Body of pancreas (tissue), 4 donors: ENCODE measurements at regions not wholly inside any gene's neighbourhood (a gene's known extent, or its start where the extent isn't known, plus 50 kb on each side); places are given as distances from the start of the nearest gene placed in this dataset.
"Not testable (repeated sequence)": the region's sequence is repeated elsewhere in the genome, so short reads cannot be mapped to it uniquely, and the experiment has no call there.

Source experiments
- CTCF ChIP-seq, 7 experiments: fragments of 450-650 bp in 4 of 7; fragments of 200-600 bp in 3 of 7; sonication (generic) in 3 of 7; IDR thresholded peaks; one replicate each; pipeline ENCODE4 v1.5.1; 2016 to 2019; ENCODE audit warnings: antibody characterized with exemption in 7 of 7
- POLR2A ChIP-seq, 3 donors: fragments of 450-650 bp; IDR thresholded peaks; one replicate each; pipeline ENCODE4 v1.6.1; 2016; ENCODE audit warnings: antibody characterized with exemption in 3 of 3, mild to moderate bottlenecking in 2 of 3

- not testable (repeated sequence) for TF ChIP-seq CTCF, POLR2A (IDR thresholded peaks at IDR 0.05)
Measured at GRCh38 chr22:16388127-16388526, 204.5 kb downstream of the CCT8L2 start.
